Ishikawa (cell line): ENCODE measurements at regions not wholly inside any gene's neighbourhood (a gene's known extent, or its start where the extent isn't known, plus 50 kb on each side); places are given as distances from the start of the nearest gene placed in this dataset.

Experiments
- EP300 ChIP-seq: IDR thresholded peaks from 2 replicates; pipeline ENCODE4 v1.6.1; 2012; ENCODE audit warnings: borderline replicate concordance
- RAD21 ChIP-seq: IDR thresholded peaks from 2 replicates; pipeline ENCODE4 v1.6.1; 2012; ENCODE audit warnings: low read depth

- TF ChIP-seq RAD21 (no peak), EP300 (no peak)
These were observed 241.8 kb upstream of the MSX2 start for GRCh38 chr5:174482607-174483024.
